Glutamatergic neuron (in vitro differentiated cells): ENCODE measurements at regions not wholly inside any gene's neighbourhood (a gene's known extent, or its start where the extent isn't known, plus 50 kb on each side); places are given as distances from the start of the nearest gene placed in this dataset.

Experiments used
- DNase-seq: peaks from one replicate; pipeline ENCODE4 v3.0.0; 2022
- H3K27ac Mint-ChIP-seq: one replicate; pipeline ENCODE4 v1.8.0; 2020; ENCODE audit warnings: mild to moderate bottlenecking, mixed read lengths, inconsistent platforms; ENCODE audit not compliant: unreplicated experiment
- H3K27me3 Mint-ChIP-seq: one replicate; pipeline ENCODE4 v1.8.0; 2020; ENCODE audit warnings: mild to moderate bottlenecking, moderate library complexity, mixed read lengths, inconsistent platforms; ENCODE audit not compliant: unreplicated experiment
- H3K36me3 Mint-ChIP-seq: one replicate; pipeline ENCODE4 v1.8.0; 2020; ENCODE audit warnings: mild to moderate bottlenecking, mixed read lengths, inconsistent platforms; ENCODE audit not compliant: unreplicated experiment
- H3K4me1 Mint-ChIP-seq: one replicate; pipeline ENCODE4 v1.8.0; 2020; ENCODE audit warnings: mild to moderate bottlenecking, low read depth, mixed read lengths, inconsistent platforms; ENCODE audit not compliant: unreplicated experiment
- H3K4me3 Mint-ChIP-seq: one replicate; pipeline ENCODE4 v1.8.0; 2020; ENCODE audit warnings: mild to moderate bottlenecking, mixed read lengths, inconsistent platforms; ENCODE audit not compliant: unreplicated experiment
- H3K9me3 Mint-ChIP-seq: one replicate; pipeline ENCODE4 v1.8.0; 2020; ENCODE audit warnings: mild to moderate bottlenecking, moderate library complexity, mixed read lengths, inconsistent platforms; ENCODE audit not compliant: unreplicated experiment
- CTCF ChIP-seq: fragments of 200-600 bp; sonication (generic); IDR thresholded peaks from one replicate; pipeline ENCODE4 v1.5.0; 2021; ENCODE audit not compliant: partially characterized antibody, unreplicated experiment

GRCh38 chr7:41054960-41055661, 647.8 kb downstream of the INHBA start:
- Mint-ChIP-seq H3K27me3 (no peaks in the 10 kb centered on the region), H3K27ac (no peak overlapping the region), H3K9me3 (no peaks in the 10 kb centered on the region), H3K4me3 (peak overlapping the region; percentile 4), H3K36me3 (no peaks in the 10 kb centered on the region), H3K4me1 (peaks cover 14% of the 10 kb centered on the region)
- DNase-seq = no peak
- TF ChIP-seq CTCF = no peak

- Mint-ChIP-seq H3K27ac (no peak overlapping the region), H3K36me3 (no peaks in the 10 kb centered on the region), H3K27me3 (no peaks in the 10 kb centered on the region), H3K9me3 (no peaks in the 10 kb centered on the region), H3K4me3 (no peak overlapping the region), H3K4me1 (peaks cover 14% of the 10 kb centered on the region)
- no peak for TF ChIP-seq CTCF
- DNase-seq = no peak
Observed at GRCh38 chr7:41053820-41054219, 649.1 kb downstream of the INHBA start.

- TF ChIP-seq CTCF = no peak
- Mint-ChIP-seq H3K36me3 (no peaks in the 10 kb centered on the region), H3K27ac (no peak overlapping the region), H3K4me3 (no peak overlapping the region), H3K27me3 (no peaks in the 10 kb centered on the region), H3K4me1 (peaks cover 15% of the 10 kb centered on the region), H3K9me3 (no peaks in the 10 kb centered on the region)
- DNase-seq = no peak
Observed at GRCh38 chr7:41052736-41053135, 650.2 kb downstream of the INHBA start.

GRCh38 chr7:41052201-41052600, 650.7 kb downstream of the INHBA start:
- DNase-seq = no peak
- no peak overlapping the region for H3K27ac Mint-ChIP-seq
- TF ChIP-seq CTCF = no peak
- no peaks in the 10 kb centered on the region for H3K9me3 Mint-ChIP-seq
- H3K27me3 Mint-ChIP-seq = no peaks in the 10 kb centered on the region
- no peaks in the 10 kb centered on the region for H3K36me3 Mint-ChIP-seq
- H3K4me1 Mint-ChIP-seq = peaks cover 19% of the 10 kb centered on the region
- no peak overlapping the region for H3K4me3 Mint-ChIP-seq

GRCh38 chr7:41051535-41051934, 651.4 kb downstream of the INHBA start:
- Mint-ChIP-seq H3K27ac (no peak overlapping the region), H3K9me3 (no peaks in the 10 kb centered on the region), H3K4me1 (peaks cover 25% of the 10 kb centered on the region), H3K4me3 (no peak overlapping the region), H3K27me3 (no peaks in the 10 kb centered on the region), H3K36me3 (no peaks in the 10 kb centered on the region)
- no peak for DNase-seq
- no peak for TF ChIP-seq CTCF
